SK-N-SH treated with all-trans-retinoic acid at 6 μM for 48 hours (cell line): ENCODE measurements at regions not wholly inside any gene's neighbourhood (a gene's known extent, or its start where the extent isn't known, plus 50 kb on each side); places are given as distances from the start of the nearest gene placed in this dataset.

Source experiments
- ATAC-seq: fragments of 200-7000 bp; cut with Tn5 transposase; 3 replicates; pipeline ENCODE4 v1.9.1; 2020; ENCODE audit warnings: mild to moderate bottlenecking, moderate library complexity
- ARNTL ChIP-seq: fragments of 450-650 bp; formaldehyde crosslinking; IDR thresholded peaks from 2 replicates; pipeline ENCODE4 v1.5.0; 2020; ENCODE audit warnings: low read depth, mild to moderate bottlenecking, moderate library complexity, borderline replicate concordance
- BACH2 ChIP-seq: fragments of 250-450 bp; sonication (Bioruptor Pico); IDR thresholded peaks from 2 replicates; pipeline ENCODE4 v1.9.0; 2021; ENCODE audit warnings: mild to moderate bottlenecking, borderline replicate concordance
- CREB5 ChIP-seq: fragments of 250-450 bp; sonication (Bioruptor Pico); IDR thresholded peaks from 2 replicates; pipeline ENCODE4 v1.5.1; 2020; ENCODE audit warnings: low read depth, mild to moderate bottlenecking, moderate library complexity
- CSDC2 ChIP-seq: fragments of 250-450 bp; sonication (Bioruptor Pico); IDR thresholded peaks from 2 replicates; pipeline ENCODE4 v1.5.0; 2020; ENCODE audit warnings: mild to moderate bottlenecking, moderate library complexity
- CSRNP3 ChIP-seq: fragments of 250-450 bp; sonication (Bioruptor Pico); IDR thresholded peaks from 2 replicates; pipeline ENCODE4 v1.5.1; 2021; ENCODE audit warnings: mild to moderate bottlenecking, moderate library complexity
- ESRRG ChIP-seq: fragments of 250-450 bp; sonication (Bioruptor Pico); IDR thresholded peaks from 2 replicates; pipeline ENCODE4 v1.6.1; 2021; ENCODE audit warnings: mild to moderate bottlenecking
- GLIS3 ChIP-seq: fragments of 250-450 bp; sonication (Bioruptor Pico); IDR thresholded peaks from 2 replicates; pipeline ENCODE4 v1.5.0; 2020; ENCODE audit warnings: mild to moderate bottlenecking, moderate library complexity
- ISL1 ChIP-seq: fragments of 250-450 bp; sonication (Bioruptor Pico); IDR thresholded peaks from 2 replicates; pipeline ENCODE4 v2.1.2; 2022; ENCODE audit warnings: mild to moderate bottlenecking, moderate library complexity
- OSR1 ChIP-seq: fragments of 250-450 bp; sonication (Bioruptor Pico); IDR thresholded peaks from 2 replicates; pipeline ENCODE4 v1.8.0; 2022; ENCODE audit warnings: moderate library complexity, mild to moderate bottlenecking, inconsistent platforms
- PATZ1 ChIP-seq: fragments of 250-450 bp; sonication (Bioruptor Pico); IDR thresholded peaks from 2 replicates; pipeline ENCODE4 v1.8.0; 2020; ENCODE audit warnings: mild to moderate bottlenecking, moderate library complexity, borderline replicate concordance
- POU6F1 ChIP-seq: fragments of 250-450 bp; sonication (Bioruptor Pico); IDR thresholded peaks from 2 replicates; pipeline ENCODE4 v1.8.0; 2021; ENCODE audit warnings: low read depth, mild to moderate bottlenecking, moderate library complexity, borderline replicate concordance
- PPARA ChIP-seq: fragments of 250-450 bp; sonication (Bioruptor Pico); IDR thresholded peaks from 2 replicates; pipeline ENCODE4 v1.5.0; 2020; ENCODE audit warnings: mild to moderate bottlenecking, borderline replicate concordance
- RARB ChIP-seq: fragments of 250-450 bp; sonication (Bioruptor Pico); IDR thresholded peaks from 2 replicates; pipeline ENCODE4 v1.8.0; 2021; ENCODE audit warnings: mild to moderate bottlenecking, moderate library complexity
- SNAI2 ChIP-seq: fragments of 250-450 bp; sonication (Bioruptor Pico); IDR thresholded peaks from 2 replicates; pipeline ENCODE4 v1.5.0; 2020; ENCODE audit warnings: mild to moderate bottlenecking, moderate library complexity
- TOX ChIP-seq: fragments of 250-450 bp; sonication (Bioruptor Pico); IDR thresholded peaks from 2 replicates; pipeline ENCODE4 v1.8.0; 2021; ENCODE audit warnings: mild to moderate bottlenecking, moderate library complexity, borderline replicate concordance
- ZFP30 ChIP-seq: fragments of 450-650 bp; formaldehyde crosslinking; IDR thresholded peaks from 2 replicates; pipeline ENCODE4 v1.5.0; 2022; ENCODE audit warnings: mild to moderate bottlenecking, moderate library complexity
- ZNF565 ChIP-seq: fragments of 450-650 bp; formaldehyde crosslinking; conservative IDR thresholded peaks from 2 replicates; pipeline ENCODE4 v1.5.0; 2020; ENCODE audit warnings: low read depth, mild to moderate bottlenecking, moderate library complexity
- ZNF70 ChIP-seq: fragments of 450-650 bp; formaldehyde crosslinking; IDR thresholded peaks from 2 replicates; pipeline ENCODE4 v1.5.0; 2020; ENCODE audit warnings: mild to moderate bottlenecking, moderate library complexity
- ZNF8 ChIP-seq: fragments of 450-650 bp; formaldehyde crosslinking; IDR thresholded peaks from 2 replicates; pipeline ENCODE4 v1.5.0; 2020; ENCODE audit warnings: mild to moderate bottlenecking, moderate library complexity

GRCh38 chr2:18861951-18862350 lies 272.6 kb upstream of the NT5C1B start (continued):
- TF ChIP-seq PATZ1 (CRISPR knock-in tag) (no peak), CREB5 (no peak), POU6F1 (CRISPR knock-in tag) (no peak), ARNTL (no peak), SNAI2 (no peak)

GRCh38 chr2:18860179-18860578 lies 270.8 kb upstream of the NT5C1B start:
- no peak for ATAC-seq
- TF ChIP-seq GLIS3 (CRISPR knock-in tag) (no peak), ISL1 (no peak), BACH2 (CRISPR knock-in tag) (no peak), CSDC2 (CRISPR knock-in tag) (no peak), ESRRG (no peak), RARB (CRISPR knock-in tag) (no peak), ZNF70 (CRISPR knock-in tag) (no peak), ZNF8 (CRISPR knock-in tag) (no peak), PPARA (CRISPR knock-in tag) (no peak), OSR1 (CRISPR knock-in tag) (no peak)

GRCh38 chr2:18856765-18857164 lies 267.4 kb upstream of the NT5C1B start:
- TF ChIP-seq POU6F1 (CRISPR knock-in tag) (no peak), PATZ1 (CRISPR knock-in tag) (no peak), ZFP30 (CRISPR knock-in tag) (no peak), OSR1 (CRISPR knock-in tag) (no peak), ESRRG (no peak), ARNTL (no peak), SNAI2 (no peak), TOX (CRISPR knock-in tag) (no peak), ZNF8 (CRISPR knock-in tag) (no peak), ZNF565 (CRISPR knock-in tag) (no peak), CSRNP3 (CRISPR knock-in tag) (no peak), PPARA (CRISPR knock-in tag) (no peak), RARB (CRISPR knock-in tag) (no peak)
- ATAC-seq: peak; percentile 80

- ATAC-seq: peak; percentile 82
- TF ChIP-seq PATZ1 (CRISPR knock-in tag) (no peak), OSR1 (CRISPR knock-in tag) (no peak), RARB (CRISPR knock-in tag) (no peak), ZFP30 (CRISPR knock-in tag) (no peak), CSRNP3 (CRISPR knock-in tag) (no peak), ISL1 (no peak), ARNTL (no peak), POU6F1 (CRISPR knock-in tag) (no peak), PPARA (CRISPR knock-in tag) (no peak)
Observed at GRCh38 chr2:18855027-18855426, 265.7 kb upstream of the NT5C1B start.
